ENCODE measurements at regions not wholly inside any gene's neighbourhood (a gene's known extent, or its start where the extent isn't known, plus 50 kb on each side); places are given as distances from the start of the nearest gene placed in this dataset.

GRCh38 chr16:52597772-52598483 lies 51.0 kb upstream of the TOX3 start (continued):
- no peak for TF ChIP-seq ZNF256 (CRISPR knock-in tag; conservative IDR thresholded peaks at IDR 0.05)
- no peak for TF ChIP-seq ZNF639 (CRISPR knock-in tag; conservative IDR thresholded peaks at IDR 0.05)
- no peak for TF ChIP-seq KDM5A (IDR thresholded peaks at IDR 0.05; ENCODE audit: borderline replicate concordance, low read length)
- TF ChIP-seq ZEB1 (IDR thresholded peaks at IDR 0.05; ENCODE audit: insufficient replicate concordance, low read depth), result peak; percentile 92
- TF ChIP-seq ZNF572 (CRISPR knock-in tag; IDR thresholded peaks at IDR 0.05), result no peak
- TF ChIP-seq TERF1 (CRISPR knock-in tag; IDR thresholded peaks at IDR 0.05), result no peak
- no peak for TF ChIP-seq ZNF354B (CRISPR knock-in tag; IDR thresholded peaks at IDR 0.05)
- TF ChIP-seq SOX13 (IDR thresholded peaks at IDR 0.05), result peak; percentile 86
- peak in 1 of 2 experiments; percentile 97; a peak in 2 of 4 replicates for TF ChIP-seq SOX13 (CRISPR knock-in tag; conservative IDR thresholded peaks at IDR 0.05 in 1 of 2, IDR thresholded peaks at IDR 0.05 in 1 of 2)
- TF ChIP-seq TCF12 (IDR thresholded peaks at IDR 0.05), result no peak
- TF ChIP-seq TCF12 (CRISPR knock-in tag; IDR thresholded peaks at IDR 0.05), result no peak
- TF ChIP-seq NR2C2 (CRISPR knock-in tag; IDR thresholded peaks at IDR 0.05; ENCODE audit: borderline replicate concordance), result no peak; the same call in 1 of the 2 replicates
- TF ChIP-seq HOXA7 (CRISPR knock-in tag; IDR thresholded peaks at IDR 0.05), result no peak
- peak in 1 of 2 experiments; percentile 81; a peak in 2 of 4 replicates for TF ChIP-seq EP300 (IDR thresholded peaks at IDR 0.05; ENCODE audit: low read depth in 2 of 2, low read length in 2 of 2)
- peak; percentile 66; the same call in 1 of the 2 replicates for TF ChIP-seq EP300 (CRISPR knock-in tag; IDR thresholded peaks at IDR 0.05; ENCODE audit: borderline replicate concordance)
- no peak for TF ChIP-seq HNRNPK (IDR thresholded peaks at IDR 0.05; ENCODE audit: low read depth, low read length, poor library complexity, severe bottlenecking)
- TF ChIP-seq, protein P1, sequence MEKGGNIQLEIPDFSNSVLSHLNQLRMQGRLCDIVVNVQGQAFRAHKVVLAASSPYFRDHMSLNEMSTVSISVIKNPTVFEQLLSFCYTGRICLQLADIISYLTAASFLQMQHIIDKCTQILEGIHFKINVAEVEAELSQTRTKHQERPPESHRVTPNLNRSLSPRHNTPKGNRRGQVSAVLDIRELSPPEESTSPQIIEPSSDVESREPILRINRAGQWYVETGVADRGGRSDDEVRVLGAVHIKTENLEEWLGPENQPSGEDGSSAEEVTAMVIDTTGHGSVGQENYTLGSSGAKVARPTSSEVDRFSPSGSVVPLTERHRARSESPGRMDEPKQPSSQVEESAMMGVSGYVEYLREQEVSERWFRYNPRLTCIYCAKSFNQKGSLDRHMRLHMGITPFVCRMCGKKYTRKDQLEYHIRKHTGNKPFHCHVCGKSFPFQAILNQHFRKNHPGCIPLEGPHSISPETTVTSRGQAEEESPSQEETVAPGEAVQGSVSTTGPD (CRISPR knock-in tag; IDR thresholded peaks at IDR 0.05), result 0 out of 2 replicates have a peak, but pooled peaks have one; percentile 60
- TF ChIP-seq NAIF1 (CRISPR knock-in tag; IDR thresholded peaks at IDR 0.05; ENCODE audit: borderline replicate concordance), result no peak
- no peak for TF ChIP-seq ZBTB49 (CRISPR knock-in tag; IDR thresholded peaks at IDR 0.05; ENCODE audit: borderline replicate concordance)
- no peak for TF ChIP-seq FIP1L1 (IDR thresholded peaks at IDR 0.05; ENCODE audit: borderline replicate concordance, insufficient read depth, low read depth, low read length)
- TF ChIP-seq SP2 (CRISPR knock-in tag; IDR thresholded peaks at IDR 0.05), result no peak
